Stomach smooth muscle (tissue), 2 donors: ENCODE measurements at regions not wholly inside any gene's neighbourhood (a gene's known extent, or its start where the extent isn't known, plus 50 kb on each side); places are given as distances from the start of the nearest gene placed in this dataset.

Experiments used
- H3K27ac ChIP-seq: one replicate; pipeline ENCODE4 v1.7.0; 2013; ENCODE audit warnings: mild to moderate bottlenecking, low read length, inconsistent platforms
- H3K27me3 ChIP-seq, 2 donors: one replicate each; pipeline ENCODE4 v1.7.0; 2013; ENCODE audit warnings: low read length in 2 of 2; ENCODE audit not compliant: insufficient read depth in 2 of 2, control insufficient read depth in 1 of 2
- H3K36me3 ChIP-seq, 2 donors: one replicate each; pipeline ENCODE4 v1.7.0; 2013; ENCODE audit warnings: low read length in 2 of 2; ENCODE audit not compliant: control insufficient read depth in 2 of 2, insufficient read depth in 2 of 2
- H3K4me1 ChIP-seq: one replicate; pipeline ENCODE4 v1.7.0; 2013; ENCODE audit warnings: low read length; ENCODE audit not compliant: control insufficient read depth, insufficient read depth
- H3K4me3 ChIP-seq, 2 donors: one replicate each; pipeline ENCODE4 v1.7.0; 2013; ENCODE audit warnings: low read length in 2 of 2
- H3K9ac ChIP-seq, 2 donors: one replicate each; pipeline ENCODE4 v1.7.0; 2013; ENCODE audit warnings: low read length in 2 of 2, mild to moderate bottlenecking in 1 of 2
- H3K9me3 ChIP-seq, 2 donors: one replicate each; pipeline ENCODE4 v1.7.0; 2013; ENCODE audit warnings: low read length in 2 of 2; ENCODE audit not compliant: control insufficient read depth in 2 of 2
- donor health status: healthy.
- donor health status: Pancreatic carcinoma.

DNA sequence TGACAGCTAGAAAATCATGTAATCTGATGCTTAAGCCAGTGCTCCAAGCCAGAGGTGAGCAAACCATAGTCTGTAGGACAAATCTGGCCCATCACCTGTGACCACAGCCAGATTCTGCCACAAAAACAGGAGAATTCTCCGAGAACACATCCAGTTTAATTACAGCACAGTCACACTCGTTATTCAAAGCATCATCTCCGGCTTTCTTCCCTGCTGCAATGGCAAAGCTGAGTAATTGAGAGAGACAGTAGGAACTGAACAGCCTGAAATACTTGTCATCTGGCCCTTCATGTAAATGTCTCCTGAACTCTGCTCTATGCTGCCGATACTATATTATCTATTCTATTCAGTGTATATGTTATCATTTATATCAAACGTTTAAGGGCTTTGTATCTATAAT lies 121.4 kb upstream of the FOXF1 start:
- Histone ChIP-seq H3K27ac (no peak overlapping the region), H3K9ac (no peak overlapping the region), H3K36me3 (no peaks in the 10 kb centered on the region), H3K27me3 (no peaks in the 10 kb centered on the region), H3K4me1 (peaks cover 2% of the 10 kb centered on the region), H3K9me3 (no peaks in the 10 kb centered on the region), H3K4me3 (no peak overlapping the region)

- Histone ChIP-seq H3K4me1 (no peaks in the 10 kb centered on the region), H3K9me3 (no peaks in the 10 kb centered on the region), H3K4me3 (no peak overlapping the region), H3K27me3 (no peaks in the 10 kb centered on the region), H3K27ac (no peak overlapping the region), H3K36me3 (no peaks in the 10 kb centered on the region), H3K9ac (no peak overlapping the region)
Observed at GRCh38 chr16:86389566-86390328, 120.6 kb upstream of the FOXF1 start.

- Histone ChIP-seq H3K9me3 (no peaks in the 10 kb centered on the region), H3K27me3 (no peaks in the 10 kb centered on the region), H3K36me3 (no peaks in the 10 kb centered on the region), H3K9ac (no peak overlapping the region), H3K27ac (no peak overlapping the region), H3K4me1 (peaks cover under 1% of the 10 kb centered on the region), H3K4me3 (no peak overlapping the region)
Observed at GRCh38 chr16:86390335-86390734, 120.0 kb upstream of the FOXF1 start.

- Histone ChIP-seq H3K4me3 (no peak overlapping the region), H3K27ac (no peak overlapping the region), H3K4me1 (peaks cover 12% of the 10 kb centered on the region), H3K9me3 (peaks cover 0 to 3% of the 10 kb centered on the region in 2 donors), H3K27me3 (no peaks in the 10 kb centered on the region), H3K36me3 (no peaks in the 10 kb centered on the region), H3K9ac (no peak overlapping the region)
Observed at GRCh38 chr16:86391486-86391885, 118.8 kb upstream of the FOXF1 start.

DNA sequence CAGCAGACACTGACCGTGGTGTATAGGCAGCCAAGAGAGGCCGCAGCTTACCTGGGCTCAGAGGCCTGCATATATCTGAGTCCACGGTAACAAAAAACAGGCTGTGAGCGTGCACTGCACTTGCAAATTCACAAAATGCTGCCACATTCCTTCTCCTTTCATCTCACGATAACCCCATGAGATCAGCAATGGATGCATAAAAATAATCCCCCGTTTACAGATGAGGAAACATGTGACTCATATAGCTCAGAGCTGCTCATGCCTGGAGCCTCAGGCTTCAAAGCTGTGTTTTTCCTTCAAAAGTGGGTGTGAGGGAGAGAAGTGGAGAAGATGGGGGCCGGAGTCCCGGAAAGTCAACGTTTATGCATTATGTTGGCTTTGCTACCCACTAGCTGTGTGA lies 118.3 kb upstream of the FOXF1 start:
- Histone ChIP-seq H3K36me3 (no peaks in the 10 kb centered on the region), H3K4me3 (no peak overlapping the region), H3K9ac (no peak overlapping the region), H3K27ac (no peak overlapping the region), H3K27me3 (no peaks in the 10 kb centered on the region), H3K9me3 (peaks cover 0 to 3% of the 10 kb centered on the region in 2 donors), H3K4me1 (peaks cover 16% of the 10 kb centered on the region)

DNA sequence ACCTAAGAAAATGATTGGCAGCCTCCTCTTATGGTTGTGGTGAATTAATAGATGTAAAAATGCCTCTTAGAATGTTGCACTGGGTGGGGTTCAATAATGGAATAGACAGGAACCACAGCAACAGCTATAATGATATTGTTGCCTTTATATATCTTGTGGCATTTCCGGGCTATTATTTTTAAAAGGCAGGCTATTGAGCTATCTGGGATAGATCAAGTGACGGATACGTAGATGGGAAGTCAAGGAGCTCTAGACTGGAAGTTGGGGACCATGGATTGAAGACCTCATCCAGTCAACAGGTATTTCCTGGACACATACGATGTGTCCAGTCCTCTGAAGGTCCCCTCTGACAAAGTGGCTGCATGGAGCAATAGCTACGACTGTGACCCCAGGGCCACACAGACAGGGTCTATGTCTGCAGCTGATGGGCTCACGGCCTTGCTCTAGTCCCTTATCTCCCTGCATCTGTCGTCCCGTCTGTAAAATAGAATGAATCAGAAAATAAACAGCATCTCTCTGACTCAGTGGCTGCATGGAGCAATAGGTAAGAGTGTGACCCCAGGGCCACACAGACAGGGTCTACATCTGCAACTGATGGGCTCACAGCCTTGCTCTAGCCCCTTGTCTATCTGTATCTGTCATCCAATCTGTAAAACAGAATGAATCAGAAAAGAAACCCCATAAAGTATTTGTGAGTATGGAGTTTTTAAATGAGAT lies 117.7 kb upstream of the FOXF1 start:
- Histone ChIP-seq H3K9me3 (peaks cover 0 to 3% of the 10 kb centered on the region in 2 donors), H3K4me1 (peaks cover 20% of the 10 kb centered on the region), H3K27me3 (no peaks in the 10 kb centered on the region), H3K36me3 (no peaks in the 10 kb centered on the region), H3K4me3 (no peak overlapping the region), H3K9ac (no peak overlapping the region), H3K27ac (no peak overlapping the region)

DNA sequence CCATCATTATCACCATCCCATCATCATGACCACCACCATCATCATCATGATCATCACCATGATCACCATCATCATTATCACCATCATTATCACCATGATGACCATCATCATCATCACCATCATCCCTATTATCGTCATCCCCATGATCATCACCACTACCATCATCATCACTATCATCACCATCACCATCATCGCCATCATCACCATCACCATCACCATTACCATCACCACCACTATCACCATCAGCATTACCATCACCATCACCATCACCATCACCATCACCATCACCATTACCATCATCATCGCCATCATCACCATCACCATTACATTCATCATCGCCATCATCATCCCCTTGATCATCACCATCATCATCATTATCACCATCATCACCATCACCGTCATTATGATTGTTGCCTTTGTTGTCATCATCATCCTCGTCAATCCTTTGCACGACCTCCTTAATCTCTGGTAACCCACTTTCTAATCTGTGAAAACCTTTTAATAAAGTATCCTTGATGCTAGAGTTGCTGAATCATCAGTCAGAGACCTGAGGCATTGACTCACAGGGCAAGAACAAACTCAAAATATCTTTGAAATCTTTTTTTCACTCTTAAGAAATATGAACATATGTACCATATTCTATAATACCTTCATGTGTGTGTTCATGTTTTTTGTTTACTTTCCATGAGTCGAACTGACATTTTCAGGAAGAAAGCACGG lies 116.3 kb upstream of the FOXF1 start:
- Histone ChIP-seq H3K4me3 (no peak overlapping the region), H3K9me3 (peaks cover 0 to 3% of the 10 kb centered on the region in 2 donors), H3K4me1 (peaks cover 20% of the 10 kb centered on the region), H3K9ac (no peak overlapping the region), H3K36me3 (no peaks in the 10 kb centered on the region), H3K27me3 (no peaks in the 10 kb centered on the region), H3K27ac (no peak overlapping the region)

GRCh38 chr16:86395477-86395876 lies 114.8 kb upstream of the FOXF1 start:
- Histone ChIP-seq H3K4me3 (peak overlapping the region in 1 of 2 donors; percentile 57), H3K9ac (peak overlapping the region in 1 of 2 donors; percentile 60), H3K9me3 (peaks cover 0 to 3% of the 10 kb centered on the region in 2 donors), H3K27ac (peak overlapping the region; percentile 94), H3K4me1 (peaks cover 20% of the 10 kb centered on the region), H3K36me3 (no peaks in the 10 kb centered on the region), H3K27me3 (no peaks in the 10 kb centered on the region)

- Histone ChIP-seq H3K9me3 (peaks cover 0 to 3% of the 10 kb centered on the region in 2 donors), H3K36me3 (no peaks in the 10 kb centered on the region), H3K9ac (peak overlapping the region; percentile 60 to 68), H3K27me3 (no peaks in the 10 kb centered on the region), H3K27ac (peak overlapping the region; percentile 94), H3K4me3 (peak overlapping the region; percentile 15 to 57), H3K4me1 (peaks cover 20% of the 10 kb centered on the region)
Observed at GRCh38 chr16:86396422-86396821, 113.9 kb upstream of the FOXF1 start.

DNA sequence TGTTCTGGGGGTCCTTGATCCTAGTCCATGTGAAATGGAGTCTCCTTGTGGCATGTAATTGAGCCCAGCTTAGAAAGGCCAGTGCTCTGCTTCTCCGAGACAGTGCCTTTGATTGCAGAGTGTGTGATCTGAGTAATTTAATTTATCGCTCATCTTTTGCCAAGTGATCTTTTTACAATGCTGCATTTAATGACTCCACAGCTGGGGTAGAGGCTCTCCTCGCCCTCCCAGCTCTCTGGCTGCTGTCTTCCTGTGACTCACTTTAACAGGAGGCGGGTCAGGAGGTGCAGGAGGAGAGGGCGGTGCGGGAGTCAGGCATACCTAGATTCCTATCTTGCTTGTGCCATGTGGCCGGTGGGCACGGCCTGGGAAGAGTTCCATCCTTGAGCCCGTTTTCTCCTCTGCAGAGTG lies 113.4 kb upstream of the FOXF1 start:
- peak overlapping the region; percentile 60 to 68 for H3K9ac ChIP-seq
- H3K4me1 ChIP-seq = peaks cover 20% of the 10 kb centered on the region
- H3K27me3 ChIP-seq = no peaks in the 10 kb centered on the region
- no peaks in the 10 kb centered on the region for H3K36me3 ChIP-seq
- peak overlapping the region; percentile 15 to 57 for H3K4me3 ChIP-seq
- H3K9me3 ChIP-seq = peaks cover 0 to 3% of the 10 kb centered on the region in 2 donors
- peak overlapping the region; percentile 94 for H3K27ac ChIP-seq
